Suppressor macrophage treated with lipopolysaccharide for 4 hours (primary cell): ENCODE measurements at regions not wholly inside any gene's neighbourhood (a gene's known extent, or its start where the extent isn't known, plus 50 kb on each side); places are given as distances from the start of the nearest gene placed in this dataset.
A peak's percentile ranks its signal among the peaks of the same experiment; 100 is the strongest.

Experiments used
- DNase-seq: peaks from one replicate; pipeline ENCODE4 v3.0.0-alpha.2; 2020

DNA sequence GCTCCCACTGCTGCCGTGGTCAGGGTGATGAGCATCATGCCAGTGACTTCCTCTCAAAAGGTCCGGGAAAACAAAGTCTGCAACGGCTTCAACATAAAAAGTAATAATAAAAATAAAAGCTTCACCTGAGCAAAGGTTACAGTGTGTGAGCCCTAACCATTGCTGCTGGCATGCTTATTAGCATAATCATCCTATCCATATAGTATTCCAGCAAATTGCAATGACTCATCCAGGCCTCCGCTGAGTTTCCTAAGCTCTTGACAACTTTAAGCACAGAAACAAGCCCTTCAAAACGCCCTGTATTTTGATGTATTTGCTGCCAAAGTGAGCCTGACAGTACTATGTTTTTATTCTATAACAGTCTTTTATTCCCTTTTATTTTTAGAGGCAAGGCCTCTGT, 100.5 kb downstream of the AASDH start:
- DNase-seq = no peak

DNA sequence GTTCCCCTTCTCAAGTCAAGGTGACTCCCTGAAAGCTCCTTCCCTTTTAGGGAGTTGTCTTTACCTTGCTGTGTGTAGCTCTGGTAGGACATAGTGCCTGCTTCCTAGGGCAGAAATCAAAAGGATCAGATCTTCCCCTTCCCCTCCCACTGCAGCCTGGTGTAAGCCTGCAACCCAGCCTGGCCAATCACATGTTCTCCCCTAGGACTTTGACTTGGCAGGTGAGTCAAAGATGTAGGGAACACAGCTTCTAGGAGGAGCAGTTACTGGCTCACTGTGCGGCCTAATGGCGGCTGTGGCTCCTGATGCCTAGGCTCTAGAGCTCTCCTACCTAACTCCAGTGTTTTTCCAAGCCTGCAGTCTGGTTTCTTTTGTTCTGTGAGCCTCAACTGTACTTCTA, 103.9 kb downstream of the AASDH start:
- DNase-seq = no peak

DNA sequence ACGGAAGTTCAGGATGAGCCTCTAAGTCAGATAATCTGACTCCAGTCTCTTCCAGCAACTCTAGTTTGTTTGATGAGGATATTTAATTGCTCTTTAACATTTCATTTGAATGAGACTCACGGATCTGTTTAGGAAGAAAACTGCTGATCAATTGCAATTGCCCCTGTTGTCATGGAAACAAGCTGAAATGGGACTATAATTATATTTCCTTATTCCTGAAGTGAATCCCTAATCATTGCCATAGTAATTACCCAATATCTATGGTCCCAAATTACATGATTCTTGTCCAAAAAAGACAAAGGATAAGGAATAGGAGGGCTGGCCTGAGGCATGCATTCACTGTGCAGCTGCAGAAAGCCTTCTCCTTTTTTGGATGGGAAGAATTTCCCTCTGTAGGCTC, 105.3 kb downstream of the AASDH start:
- DNase-seq = no peak

- peak; percentile 34 for DNase-seq
Observed at GRCh38 chr4:56276547-56276946, 110.7 kb downstream of the AASDH start.

DNA sequence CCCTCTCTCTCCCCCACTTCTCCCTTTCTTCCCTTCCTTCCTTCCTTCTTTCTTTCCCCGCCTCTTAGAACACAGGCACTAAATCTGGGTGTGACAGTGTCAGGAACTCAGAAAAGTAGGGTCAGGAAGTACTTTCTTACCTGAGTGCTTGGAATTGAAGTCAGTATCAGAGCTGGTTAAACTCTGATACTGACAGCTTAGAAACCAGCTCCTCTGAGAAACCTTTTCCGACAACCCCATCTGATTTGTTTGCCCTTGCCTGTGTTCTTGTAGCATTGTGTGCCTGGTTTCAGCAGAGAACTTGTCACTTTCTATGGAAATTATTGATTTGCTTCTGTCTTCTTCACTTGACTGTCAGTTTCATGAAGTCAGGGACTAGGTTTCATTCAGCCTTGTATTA, 113.9 kb downstream of the AASDH start:
- DNase-seq = no peak

DNA sequence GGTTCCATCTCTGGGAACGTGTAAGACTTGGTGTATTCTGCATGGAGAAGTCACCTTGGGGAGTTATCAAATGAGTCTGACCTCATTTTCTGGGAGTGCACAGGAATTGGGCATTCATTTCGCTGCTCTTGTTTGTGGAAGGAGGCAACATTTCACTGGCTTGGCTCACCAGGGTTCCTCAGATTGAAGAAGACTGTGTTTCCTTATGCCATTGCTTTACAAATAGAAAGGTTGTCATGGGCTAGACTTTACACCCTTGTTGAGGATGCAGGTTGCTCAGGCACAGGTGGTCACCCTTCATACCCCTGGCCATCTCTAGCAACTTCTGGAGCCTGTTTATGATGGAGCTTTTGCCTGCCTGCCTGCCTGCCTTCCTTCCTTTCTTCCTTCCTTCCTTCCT, 114.4 kb downstream of the AASDH start:
- no peak for DNase-seq

DNA sequence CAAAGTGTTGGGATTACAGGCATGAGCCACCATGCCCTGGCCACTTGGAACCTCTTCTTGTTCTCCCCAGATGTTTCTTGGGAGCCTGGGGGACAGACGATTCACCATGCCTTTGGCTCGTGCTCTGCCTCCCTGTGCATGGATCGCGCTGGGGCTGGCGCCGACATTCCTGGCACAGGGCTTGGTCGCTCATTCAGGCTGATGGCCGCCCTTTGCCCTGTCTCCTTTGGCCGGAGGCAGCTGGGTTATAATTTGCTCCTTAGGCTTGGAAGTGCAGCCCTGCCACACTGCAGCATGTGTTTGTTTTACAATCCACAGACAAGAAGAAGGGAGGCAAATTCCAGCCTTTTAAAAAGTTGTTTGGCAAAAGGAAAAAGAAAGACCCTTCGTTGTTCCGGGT, 115.3 kb downstream of the AASDH start:
- DNase-seq = no peak

DNA sequence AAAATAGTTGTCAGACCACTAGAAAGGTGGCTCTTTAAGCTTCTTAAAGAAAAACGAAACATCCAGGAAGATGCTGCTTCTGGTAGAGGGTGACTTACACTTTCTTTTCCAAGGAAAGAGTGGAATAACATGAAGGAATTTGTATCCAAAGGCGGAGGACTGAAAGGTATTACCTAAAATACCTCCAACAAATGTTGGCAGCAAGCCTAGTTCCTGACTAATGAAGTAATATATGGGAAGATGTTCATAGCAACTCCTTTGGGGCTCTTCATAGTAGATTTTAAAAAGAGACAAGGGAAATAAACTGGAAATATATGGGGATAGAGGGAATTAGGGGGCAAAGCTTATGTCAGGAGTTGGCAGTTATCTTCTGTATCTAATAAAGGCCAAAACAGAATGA, 116.2 kb downstream of the AASDH start:
- DNase-seq = no peak

DNA sequence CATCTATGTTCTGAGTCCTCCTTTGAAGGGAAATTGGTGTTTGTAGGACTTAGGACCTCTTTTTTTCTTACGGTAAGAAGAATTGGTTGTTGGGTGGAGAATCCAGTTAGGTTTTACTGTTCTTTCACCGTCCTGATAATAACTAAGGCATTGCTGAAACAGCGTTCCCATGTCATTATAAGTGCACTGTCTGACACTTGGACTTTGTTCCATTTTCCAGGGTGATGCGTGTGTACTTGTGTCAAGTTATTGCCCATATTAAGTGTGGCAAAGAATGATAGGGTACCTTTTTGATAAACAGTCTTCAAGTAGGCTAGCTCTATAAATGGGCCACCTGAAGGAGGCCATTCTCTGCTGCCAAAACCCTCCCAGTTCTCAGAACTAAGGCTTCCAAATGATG, 119.7 kb downstream of the AASDH start:
- no peak for DNase-seq

DNA sequence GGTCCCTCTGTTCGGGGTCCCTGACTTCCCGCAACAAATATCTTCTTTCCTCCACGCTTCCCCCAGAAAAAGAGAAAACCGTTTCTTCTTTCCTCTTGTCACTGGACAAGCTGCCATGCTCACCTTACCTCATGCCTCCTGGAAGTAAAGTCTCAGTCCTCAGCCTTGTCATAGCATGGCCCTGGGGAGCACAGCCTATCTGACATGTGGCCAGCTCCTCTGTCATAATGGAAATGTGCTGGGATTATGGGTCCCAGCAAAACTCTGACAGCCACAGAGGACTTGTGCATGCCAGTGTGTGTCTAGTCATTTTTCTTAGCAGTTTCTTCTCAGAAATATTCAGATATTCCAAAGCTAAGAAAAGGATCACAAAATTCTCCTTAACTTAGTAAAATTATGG, 122.4 kb downstream of the AASDH start:
- no peak for DNase-seq

DNA sequence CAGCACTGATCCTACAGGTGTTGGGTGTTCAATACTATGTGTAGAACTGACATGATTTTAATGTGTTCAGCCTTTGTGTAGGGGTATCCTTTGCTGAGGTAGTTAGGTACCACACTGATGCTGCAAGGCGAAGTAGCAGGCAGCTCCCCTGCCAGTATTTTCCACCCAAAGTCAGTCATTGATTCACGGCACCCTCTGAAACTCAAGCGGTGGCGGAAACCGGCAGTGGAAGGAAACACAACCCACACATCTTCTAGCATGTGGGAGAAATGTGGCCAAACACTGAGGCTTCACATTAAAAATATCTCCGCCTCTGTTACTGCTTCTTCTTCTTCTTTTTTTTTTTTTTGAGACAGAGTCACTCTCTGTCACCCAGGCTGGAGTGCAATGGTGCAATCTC, 126.3 kb downstream of the AASDH start:
- peak; percentile 10 for DNase-seq

DNA sequence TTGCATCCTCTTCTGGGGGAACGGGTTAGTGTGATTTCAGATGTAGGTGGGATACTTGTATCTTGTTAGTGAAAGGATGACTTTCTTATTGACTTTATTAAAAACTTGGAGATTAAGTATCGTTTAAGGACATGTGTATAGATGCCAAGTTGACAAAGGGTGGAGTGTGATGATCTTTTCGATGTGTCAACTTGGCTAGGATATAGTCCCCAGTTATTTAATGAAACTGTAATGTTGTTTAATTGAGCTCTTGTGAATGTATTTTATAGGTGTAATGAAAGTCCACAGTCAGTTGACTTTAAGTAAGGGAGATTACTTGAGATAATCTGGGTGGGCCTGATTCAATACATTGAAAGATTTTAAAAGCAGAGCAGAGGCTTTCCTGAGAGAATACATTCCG, 127.0 kb downstream of the AASDH start:
- no peak for DNase-seq

DNA sequence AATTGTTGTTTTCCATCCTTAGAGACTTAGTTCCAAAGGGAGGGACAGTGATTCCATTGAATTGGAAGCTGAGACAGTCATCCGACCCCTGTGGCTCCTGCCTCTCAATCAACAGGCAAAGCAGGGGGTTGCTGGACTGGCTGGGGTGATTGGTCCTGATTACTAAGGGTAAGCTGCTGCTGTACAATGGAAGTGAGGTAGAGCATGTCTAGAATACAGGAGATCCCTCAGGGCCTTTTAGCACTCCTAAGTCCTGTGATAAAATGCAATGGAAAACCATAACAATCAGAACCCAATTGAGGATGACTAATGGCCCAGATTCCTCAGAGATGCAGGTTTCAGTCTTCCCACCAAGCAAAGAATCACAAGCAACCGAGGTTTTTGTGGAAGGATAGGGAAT, 127.6 kb downstream of the AASDH start:
- no peak for DNase-seq

DNA sequence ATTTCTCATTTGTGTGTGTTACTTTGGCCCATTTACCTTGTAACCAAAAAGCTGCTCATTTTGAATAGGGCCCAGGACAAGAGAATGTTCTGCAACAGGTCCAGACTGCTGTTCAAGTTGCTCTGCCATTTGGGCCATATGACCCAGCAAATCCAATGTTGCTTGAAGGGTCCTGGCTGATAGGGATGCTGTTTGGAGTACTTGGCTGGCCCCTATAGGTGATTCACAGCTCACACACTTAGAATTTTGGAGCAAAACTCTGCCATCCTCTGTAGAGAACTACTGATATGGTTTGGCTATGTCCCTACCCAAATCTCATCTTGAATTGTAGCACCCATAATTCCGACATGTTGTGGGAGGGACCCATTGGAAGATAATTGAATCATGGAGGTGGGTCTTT, 131.5 kb downstream of the AASDH start:
- no peak for DNase-seq

DNA sequence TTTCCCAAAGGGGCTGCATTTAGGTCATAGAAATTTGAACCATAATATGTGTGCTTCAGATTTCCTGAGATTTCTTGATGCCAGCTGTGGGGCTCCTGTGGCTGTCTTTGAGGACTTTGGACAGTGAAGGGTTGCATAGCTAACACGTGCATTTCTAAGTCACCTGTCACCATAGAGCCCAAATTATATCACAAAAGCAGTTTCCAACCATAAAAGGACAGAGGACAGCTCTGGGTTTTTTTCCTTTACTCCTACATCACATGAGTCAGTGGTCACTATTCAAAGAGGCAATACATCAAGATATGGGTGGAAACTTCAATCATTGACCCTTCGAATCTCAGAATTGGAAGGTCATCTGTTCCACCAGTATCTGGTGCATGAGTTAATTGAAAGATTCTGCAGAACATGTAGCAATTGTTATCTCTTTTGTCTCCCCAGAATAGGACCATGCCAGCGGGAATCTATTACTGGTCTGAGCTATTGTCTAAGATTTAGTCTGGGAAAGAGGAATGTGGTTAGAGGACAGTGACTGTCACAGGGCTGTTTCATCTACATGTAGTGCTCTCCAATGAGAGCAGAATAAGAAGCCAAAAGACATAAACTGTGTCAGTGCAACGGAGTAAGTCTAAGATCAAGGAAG, 133.5 kb downstream of the AASDH start:
- no peak for DNase-seq

DNA sequence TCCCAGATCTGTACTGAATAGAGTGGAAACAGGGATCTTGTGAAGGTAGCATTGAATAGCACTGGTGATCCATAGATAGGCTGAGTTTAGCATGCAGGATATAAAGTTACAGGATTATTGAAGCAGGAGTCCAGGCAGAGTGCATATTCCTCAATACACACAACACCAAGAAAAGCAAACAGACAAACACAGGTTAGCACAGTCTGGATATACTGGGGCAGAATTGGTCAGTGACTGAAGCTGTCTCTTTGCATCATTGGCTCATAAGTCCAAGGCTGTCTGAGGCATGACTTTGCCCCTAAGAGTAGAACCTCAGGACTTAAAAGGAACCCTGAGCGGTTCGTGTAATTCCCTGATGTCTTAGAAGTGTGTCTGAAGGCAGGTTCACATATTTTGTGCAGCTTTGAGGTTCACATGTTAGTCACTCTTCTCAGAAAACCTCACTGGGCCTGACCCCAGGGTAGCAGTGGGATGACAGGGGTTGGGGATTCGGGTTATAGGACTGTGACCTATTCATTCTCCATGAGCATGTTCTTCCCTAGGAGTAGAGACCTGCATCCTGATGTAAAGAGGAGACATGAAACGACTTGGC, 134.6 kb downstream of the AASDH start:
- DNase-seq = no peak

DNA sequence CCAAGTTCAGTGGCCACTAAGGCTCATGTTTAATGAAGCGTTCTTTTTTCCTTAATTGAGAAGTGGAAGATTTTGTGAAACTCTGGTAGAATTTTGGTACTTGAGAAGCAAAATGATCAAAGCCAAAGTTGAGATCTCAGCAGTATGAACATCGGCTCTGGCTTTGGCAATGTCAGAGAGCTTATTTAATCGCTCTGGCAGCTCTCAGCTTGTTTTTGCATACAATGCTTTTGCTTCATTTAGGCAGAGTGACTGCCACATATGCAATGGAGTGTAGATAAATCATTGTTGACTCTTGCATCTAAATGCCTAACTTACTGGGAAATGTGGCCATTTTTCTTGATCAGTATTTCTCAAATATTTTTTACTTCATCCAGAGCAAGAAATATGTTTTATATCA, 135.7 kb downstream of the AASDH start:
- no peak for DNase-seq

DNA sequence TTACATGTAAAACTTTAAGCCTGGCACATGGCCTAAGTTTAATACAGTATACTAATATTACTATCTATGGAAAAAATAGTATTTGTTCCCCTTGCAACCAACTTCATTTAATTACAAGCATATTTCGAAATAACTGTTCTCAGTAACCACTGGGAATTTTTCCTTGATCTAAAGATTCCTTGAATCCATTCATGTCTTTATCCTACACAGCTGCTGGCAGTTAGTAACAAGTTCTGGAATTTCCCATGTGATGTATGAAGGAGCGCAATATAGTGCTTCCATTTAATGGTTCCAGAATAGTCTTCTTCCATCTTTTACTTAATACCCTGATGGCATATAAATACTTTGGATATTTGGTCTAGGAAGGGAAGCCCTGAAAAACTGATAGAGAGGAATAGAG, 136.5 kb downstream of the AASDH start:
- no peak for DNase-seq

DNA sequence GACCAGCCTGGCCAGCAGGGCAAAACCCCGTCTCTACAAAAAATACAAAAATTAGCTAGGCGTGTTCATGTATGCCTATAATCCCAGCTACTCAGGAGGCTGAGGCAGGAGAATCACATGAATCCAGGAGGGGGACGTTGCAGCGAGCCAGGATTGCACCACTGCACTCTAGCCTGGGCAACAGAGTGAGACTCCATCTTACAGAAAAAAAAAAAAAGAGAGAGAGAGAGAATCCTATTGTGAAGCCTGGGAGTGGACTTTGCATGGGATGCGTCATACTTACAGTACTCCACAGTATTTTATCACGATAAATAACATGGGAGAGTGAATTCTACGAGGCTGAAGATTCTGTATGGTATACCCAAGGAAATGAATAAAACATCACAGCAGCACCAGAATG, 139.6 kb downstream of the AASDH start:
- DNase-seq = no peak

DNA sequence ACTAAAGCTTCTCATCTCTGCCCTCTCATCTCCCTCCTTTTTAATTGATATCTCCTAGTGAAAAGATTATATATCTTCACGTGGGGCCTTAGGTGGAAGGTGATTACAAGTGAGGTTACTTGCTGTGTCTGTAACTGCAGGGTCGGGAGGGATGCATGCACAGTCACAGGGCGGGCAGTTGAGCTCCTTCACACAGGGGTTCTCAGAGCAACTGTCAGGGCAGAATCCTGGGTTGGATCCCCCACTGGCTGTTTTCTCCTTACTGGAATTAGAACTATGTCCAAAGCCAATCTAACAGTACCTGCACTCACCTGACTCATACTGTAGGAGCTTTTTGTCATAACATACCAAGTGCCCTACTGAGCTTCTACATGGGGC, 141.1 kb downstream of the AASDH start:
- DNase-seq = no peak

GRCh38 chr4:56245547-56246232, 141.6 kb downstream of the AASDH start:
- DNase-seq = no peak

- no peak for DNase-seq
Observed at GRCh38 chr4:56244681-56245080, 142.6 kb downstream of the AASDH start.

- DNase-seq = no peak
Observed at GRCh38 chr4:56243107-56243506, 144.2 kb downstream of the AASDH start.

DNA sequence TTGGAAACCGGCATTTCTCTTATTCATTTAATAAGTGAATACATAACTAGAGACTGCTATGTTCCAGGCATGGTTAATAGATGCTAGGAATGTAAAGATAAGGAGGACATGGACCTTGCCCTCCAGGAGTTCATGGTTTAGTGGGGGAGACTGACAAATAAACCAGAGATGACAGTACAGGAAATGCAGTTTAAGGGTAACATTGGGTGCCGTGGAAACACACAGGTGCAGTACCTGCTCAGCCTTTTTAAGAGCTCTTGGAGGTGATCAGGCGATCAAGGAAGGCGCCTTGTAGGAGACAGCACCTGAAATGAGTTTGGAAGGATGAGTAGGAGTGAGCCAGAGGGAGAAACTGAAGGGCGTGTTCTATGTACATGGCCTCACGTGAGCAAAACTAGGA, 145.8 kb downstream of the AASDH start:
- no peak for DNase-seq
